Neural progenitor cell (in vitro differentiated cells): ENCODE measurements at regions not wholly inside any gene's neighbourhood (a gene's known extent, or its start where the extent isn't known, plus 50 kb on each side); places are given as distances from the start of the nearest gene placed in this dataset.

Source experiments
- EZH2 ChIP-seq: fragments of 200-600 bp; sonication (generic); IDR thresholded peaks from 2 replicates; pipeline ENCODE4 v1.6.1; 2017; ENCODE audit warnings: antibody characterized with exemption, mild to moderate bottlenecking, moderate library complexity
- EZH2phosphoT487 ChIP-seq: fragments of 200-600 bp; sonication (generic); IDR thresholded peaks from 2 replicates; pipeline ENCODE4 v1.6.1; 2017; ENCODE audit warnings: antibody characterized with exemption
- TF ChIP-seq, protein P1 (sequence below): fragments of 200-600 bp; sonication (generic); IDR thresholded peaks from 2 replicates; pipeline ENCODE4 v1.5.1; 2017; ENCODE audit warnings: antibody characterized with exemption, mild to moderate bottlenecking

DNA sequence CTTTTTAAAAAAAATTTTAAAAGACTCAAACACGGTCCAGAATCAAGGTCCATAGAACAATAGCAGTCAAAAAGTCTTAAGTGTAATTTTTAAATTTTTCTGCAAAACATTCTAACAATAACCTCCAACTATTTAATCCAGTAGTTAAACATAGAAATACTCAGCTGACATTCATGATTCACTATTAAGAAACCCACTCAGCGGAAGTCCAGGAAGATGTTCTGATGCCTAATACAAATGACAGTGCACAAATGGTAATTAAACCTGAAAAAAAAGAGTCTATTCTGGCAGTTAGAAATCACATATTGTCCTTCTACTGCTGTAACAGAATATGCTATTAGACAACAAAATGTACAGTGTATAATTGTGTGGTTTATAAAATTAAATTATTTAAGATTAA lies 128.2 kb upstream of the BMP5 start:
- TF ChIP-seq, protein P1, sequence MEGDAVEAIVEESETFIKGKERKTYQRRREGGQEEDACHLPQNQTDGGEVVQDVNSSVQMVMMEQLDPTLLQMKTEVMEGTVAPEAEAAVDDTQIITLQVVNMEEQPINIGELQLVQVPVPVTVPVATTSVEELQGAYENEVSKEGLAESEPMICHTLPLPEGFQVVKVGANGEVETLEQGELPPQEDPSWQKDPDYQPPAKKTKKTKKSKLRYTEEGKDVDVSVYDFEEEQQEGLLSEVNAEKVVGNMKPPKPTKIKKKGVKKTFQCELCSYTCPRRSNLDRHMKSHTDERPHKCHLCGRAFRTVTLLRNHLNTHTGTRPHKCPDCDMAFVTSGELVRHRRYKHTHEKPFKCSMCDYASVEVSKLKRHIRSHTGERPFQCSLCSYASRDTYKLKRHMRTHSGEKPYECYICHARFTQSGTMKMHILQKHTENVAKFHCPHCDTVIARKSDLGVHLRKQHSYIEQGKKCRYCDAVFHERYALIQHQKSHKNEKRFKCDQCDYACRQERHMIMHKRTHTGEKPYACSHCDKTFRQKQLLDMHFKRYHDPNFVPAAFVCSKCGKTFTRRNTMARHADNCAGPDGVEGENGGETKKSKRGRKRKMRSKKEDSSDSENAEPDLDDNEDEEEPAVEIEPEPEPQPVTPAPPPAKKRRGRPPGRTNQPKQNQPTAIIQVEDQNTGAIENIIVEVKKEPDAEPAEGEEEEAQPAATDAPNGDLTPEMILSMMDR: no peak
- TF ChIP-seq EZH2 (no peak), EZH2phosphoT487 (no peak)
